Right cardiac atrium (tissue), 5 donors: ENCODE measurements at regions not wholly inside any gene's neighbourhood (a gene's known extent, or its start where the extent isn't known, plus 50 kb on each side); places are given as distances from the start of the nearest gene placed in this dataset.
A peak's percentile ranks its signal among the peaks of the same experiment; 100 is the strongest.
"Not testable (repeated sequence)": the region's sequence is repeated elsewhere in the genome, so short reads cannot be mapped to it uniquely, and the experiment has no call there.

ENCODE experiments used
- ATAC-seq, 2 donors: fragments of 200-7000 bp; cut with Tn5 transposase; one replicate each; pipeline versions ENCODE4 v1.8.0 to v1.9.1; 2020; ENCODE audit warnings: moderate library complexity in 2 of 2, mild to moderate bottlenecking in 1 of 2
- DNase-seq, 3 donors: peaks; one replicate each; pipeline ENCODE4 v3.0.0-alpha.2; 2020
- H3K27ac ChIP-seq: one replicate; pipeline ENCODE4 v1.5.1; 2013; ENCODE audit warnings: mild to moderate bottlenecking, low read length, control low read depth, moderate library complexity
- H3K27me3 ChIP-seq: one replicate; pipeline ENCODE4 v1.6.1; 2013; ENCODE audit not compliant: control insufficient read depth, insufficient read depth
- H3K4me1 ChIP-seq: one replicate; pipeline ENCODE4 v1.6.1; 2013; ENCODE audit warnings: low read length; ENCODE audit not compliant: control insufficient read depth, insufficient read depth
- H3K4me3 ChIP-seq: one replicate; pipeline ENCODE4 v1.5.1; 2013; ENCODE audit warnings: low read length, control low read depth
- H3K9me3 ChIP-seq: one replicate; pipeline ENCODE4 v1.6.1; 2013; ENCODE audit warnings: low read length; ENCODE audit not compliant: control insufficient read depth
- WGBS: extraction: QIAGEN DNeasy Blood & Tissue Kit; methylation state at CpG from one replicate; pipeline ENCODE4 v1.1.7; 2013; 5-methylcytosine and 5-hydroxymethylcytosine counted together
- intact Hi-C, 4 donors: fragments of 100-400 bp; cut with DNase I; formaldehyde crosslinking; loops; one replicate each; pipeline versions ENCODE4 v1.11.0 to v1.14.0; 2022 to 2023
- donor health status: healthy with polysubstance abuse.
- donor health status: DM: no; HTN: yes; CAD: no.
- donor health status: DM: no; HTN: no; CAD: no.
- donor health status: DM: no; HTN: yes; CAD: no; lungs with severe emphysema.
- donor health status: DM: yes; HTN: yes; CAD: no.

- H3K9me3 ChIP-seq, H3K27me3 ChIP-seq, H3K4me3 ChIP-seq, H3K4me1 ChIP-seq, H3K27ac ChIP-seq, DNase-seq, intact Hi-C loops: not testable (repeated sequence)
- no CpG with 5 or more reads among the region's 5 CpGs for WGBS
- ATAC-seq: peak; percentile 91 to 97
Observed at GRCh38 chr1:149254894-149255847, 151.8 kb upstream of the NBPF9 start.

DNA sequence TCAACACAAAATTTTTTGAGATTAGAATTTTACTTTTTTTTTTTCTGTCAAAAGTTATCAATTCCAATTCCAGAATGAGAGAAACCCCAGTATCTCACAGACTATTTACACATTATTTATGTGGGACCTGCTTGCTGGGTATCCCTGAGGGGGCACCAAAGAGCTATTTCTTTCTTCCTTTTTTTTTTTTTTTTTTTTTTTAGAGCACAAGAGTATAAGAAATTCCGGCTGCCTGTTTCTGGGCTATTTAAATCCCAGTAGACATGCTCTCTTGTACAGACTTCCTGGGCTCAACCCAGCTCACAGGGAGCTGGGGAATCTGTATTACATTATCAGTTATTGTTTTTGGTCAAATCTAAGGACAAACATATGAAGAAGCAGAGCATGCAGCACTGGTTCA, 156.9 kb upstream of the NBPF9 start:
- H3K4me1 ChIP-seq, H3K27me3 ChIP-seq, H3K4me3 ChIP-seq, intact Hi-C loops, H3K27ac ChIP-seq, H3K9me3 ChIP-seq, DNase-seq: not testable (repeated sequence)
- WGBS: no CpG with 5 or more reads among the region's 1 CpG
- ATAC-seq: peak in 1 of 2 donors; percentile 52

DNA sequence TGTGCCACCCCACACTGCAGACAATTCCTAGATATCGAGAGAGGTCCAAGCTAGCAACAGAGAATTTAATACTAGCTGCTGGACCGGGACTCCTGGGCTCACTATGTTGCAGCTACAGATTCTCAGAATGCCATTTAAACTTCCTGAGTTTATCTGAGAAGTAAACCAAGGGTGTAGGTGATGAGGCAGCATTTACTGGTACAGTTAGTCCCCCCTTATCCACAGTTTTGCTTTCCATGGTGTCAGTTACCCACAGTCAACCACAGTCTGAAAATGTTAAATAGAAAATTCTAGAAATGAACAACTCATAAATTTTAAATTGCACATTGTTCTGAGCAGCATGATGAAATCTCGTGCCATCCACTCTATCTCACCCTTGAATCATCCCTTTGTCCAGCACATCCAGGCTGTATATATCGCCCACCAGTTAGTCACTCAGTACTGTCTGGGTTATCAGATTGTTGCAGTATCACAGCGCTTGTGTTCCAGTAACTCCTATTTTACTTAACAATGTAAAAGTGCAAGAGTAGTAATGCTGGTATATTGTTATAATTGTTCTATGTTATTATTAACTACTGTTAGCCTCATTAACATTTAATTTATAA, 157.5 kb upstream of the NBPF9 start:
- H3K27me3 ChIP-seq, H3K9me3 ChIP-seq, DNase-seq, ATAC-seq, H3K4me1 ChIP-seq, H3K4me3 ChIP-seq, intact Hi-C loops, H3K27ac ChIP-seq: not testable (repeated sequence)
- WGBS: 34% methylated on average over 2 of the region's 5 CpGs

GRCh38 chr1:149267287-149267686, 163.9 kb upstream of the NBPF9 start:
- H3K4me3 ChIP-seq, H3K27ac ChIP-seq, H3K27me3 ChIP-seq, H3K4me1 ChIP-seq, intact Hi-C loops, DNase-seq, H3K9me3 ChIP-seq, ATAC-seq: not testable (repeated sequence)
- WGBS: no CpG with 5 or more reads among the region's 3 CpGs

- H3K9me3 ChIP-seq, H3K27me3 ChIP-seq, intact Hi-C loops, H3K4me3 ChIP-seq, H3K4me1 ChIP-seq, H3K27ac ChIP-seq, DNase-seq: not testable (repeated sequence)
- ATAC-seq: peak in 1 of 2 donors; percentile 34
- no CpG with 5 or more reads among the region's 6 CpGs for WGBS
Observed at GRCh38 chr1:149269001-149269702, 165.8 kb upstream of the NBPF9 start.

DNA sequence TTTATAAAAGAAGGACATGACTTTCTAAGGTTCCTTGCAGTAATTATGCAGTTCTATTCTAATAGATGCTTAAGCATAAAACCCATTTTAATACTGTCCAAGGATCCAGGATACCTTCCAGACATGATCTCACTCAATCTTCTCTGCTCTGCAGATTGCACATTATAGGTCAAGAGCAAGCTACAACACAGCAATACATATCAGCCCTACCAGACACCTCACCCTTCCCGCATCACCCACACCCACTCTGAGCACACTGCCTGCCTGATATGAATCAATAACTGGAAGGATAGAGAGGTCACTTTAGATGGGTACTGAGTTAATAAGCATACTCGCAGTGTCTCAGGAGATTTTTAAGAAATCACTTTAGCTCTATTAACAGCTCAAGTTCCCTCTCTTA, 166.5 kb upstream of the NBPF9 start:
- H3K27me3 ChIP-seq, intact Hi-C loops, ATAC-seq, H3K4me1 ChIP-seq, H3K27ac ChIP-seq, DNase-seq, H3K4me3 ChIP-seq, H3K9me3 ChIP-seq: not testable (repeated sequence)
- WGBS: no CpG with 5 or more reads among the region's 2 CpGs

DNA sequence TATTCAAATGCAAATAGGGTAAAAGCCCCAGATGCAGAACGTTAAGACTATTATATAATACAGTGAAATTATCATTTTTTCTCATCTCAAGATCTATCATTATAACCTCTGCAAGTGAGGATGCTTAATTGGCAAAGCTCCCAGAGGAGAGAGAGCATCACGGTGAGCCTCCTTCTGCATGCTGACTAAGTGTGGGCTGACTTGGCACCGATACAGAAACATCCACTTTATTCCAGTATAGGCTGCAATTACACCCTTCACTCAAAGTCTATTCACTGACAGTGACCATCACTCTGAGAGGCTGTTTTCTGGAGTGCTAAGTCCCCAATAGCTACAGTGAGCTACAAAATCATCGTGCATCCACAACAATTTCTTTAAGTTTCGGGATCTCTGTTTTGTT, 171.1 kb upstream of the NBPF9 start:
- H3K27me3 ChIP-seq, H3K9me3 ChIP-seq, H3K27ac ChIP-seq, DNase-seq, intact Hi-C loops, H3K4me1 ChIP-seq, H3K4me3 ChIP-seq: not testable (repeated sequence)
- ATAC-seq: peak in 1 of 2 donors; percentile 79
- WGBS: 64% methylated on average over 2 of the region's 5 CpGs

GRCh38 chr1:149275802-149276201, 172.5 kb upstream of the NBPF9 start:
- no CpG with 5 or more reads among the region's 6 CpGs for WGBS
- ATAC-seq, H3K27me3 ChIP-seq, H3K4me3 ChIP-seq, DNase-seq, H3K4me1 ChIP-seq, intact Hi-C loops, H3K9me3 ChIP-seq, H3K27ac ChIP-seq: not testable (repeated sequence)

GRCh38 chr1:149276496-149276895, 173.1 kb upstream of the NBPF9 start:
- H3K27ac ChIP-seq, H3K4me3 ChIP-seq, DNase-seq, H3K9me3 ChIP-seq, intact Hi-C loops, H3K27me3 ChIP-seq, H3K4me1 ChIP-seq: not testable (repeated sequence)
- ATAC-seq: peak; percentile 37 to 45
- no CpG with 5 or more reads among the region's 5 CpGs for WGBS

DNA sequence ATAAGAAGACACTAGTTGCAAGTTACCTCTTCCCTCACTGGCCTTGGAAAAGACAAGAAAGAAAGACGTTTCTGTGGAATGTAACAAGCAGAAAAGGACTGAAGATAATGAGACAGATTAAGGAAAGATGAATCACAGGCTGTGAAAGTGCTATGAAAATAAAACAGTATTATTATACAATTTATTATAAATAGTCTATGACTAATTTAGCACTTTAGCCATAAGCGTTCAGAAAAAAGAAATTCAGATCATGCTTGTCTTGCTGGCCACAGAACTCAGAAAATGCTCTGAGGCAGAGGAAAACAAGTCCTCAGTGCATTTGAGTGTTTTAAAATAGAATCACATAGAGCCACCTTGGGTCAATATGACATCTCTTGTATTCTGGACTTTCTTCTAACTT, 174.8 kb upstream of the NBPF9 start:
- intact Hi-C loops, H3K27me3 ChIP-seq, H3K27ac ChIP-seq, H3K9me3 ChIP-seq, H3K4me3 ChIP-seq, ATAC-seq, DNase-seq, H3K4me1 ChIP-seq: not testable (repeated sequence)
- no CpG with 5 or more reads among the region's 2 CpGs for WGBS

DNA sequence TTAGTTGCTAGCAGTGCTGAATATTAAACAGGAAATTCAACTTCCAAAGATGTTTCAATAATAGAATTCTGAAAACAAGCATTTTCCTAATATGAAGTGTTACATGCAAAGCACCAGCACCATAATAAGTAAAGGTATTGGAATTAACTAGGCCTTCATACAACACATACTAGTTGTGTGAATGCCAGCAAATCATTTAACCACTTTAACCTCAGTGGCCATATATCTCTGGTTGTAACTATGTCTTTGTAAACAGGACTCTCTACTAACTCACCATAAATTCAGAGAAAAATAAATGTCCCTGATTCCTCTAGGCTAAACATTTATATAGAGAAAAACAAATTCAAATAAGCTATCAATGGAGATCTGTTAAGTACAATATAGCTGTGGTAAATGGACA, 175.7 kb upstream of the NBPF9 start:
- DNase-seq, ATAC-seq, H3K27me3 ChIP-seq, H3K4me1 ChIP-seq, H3K27ac ChIP-seq, H3K4me3 ChIP-seq, intact Hi-C loops, H3K9me3 ChIP-seq: not testable (repeated sequence)
